ENCODE measurements at regions not wholly inside any gene's neighbourhood (a gene's known extent, or its start where the extent isn't known, plus 50 kb on each side); places are given as distances from the start of the nearest gene placed in this dataset.

DNA sequence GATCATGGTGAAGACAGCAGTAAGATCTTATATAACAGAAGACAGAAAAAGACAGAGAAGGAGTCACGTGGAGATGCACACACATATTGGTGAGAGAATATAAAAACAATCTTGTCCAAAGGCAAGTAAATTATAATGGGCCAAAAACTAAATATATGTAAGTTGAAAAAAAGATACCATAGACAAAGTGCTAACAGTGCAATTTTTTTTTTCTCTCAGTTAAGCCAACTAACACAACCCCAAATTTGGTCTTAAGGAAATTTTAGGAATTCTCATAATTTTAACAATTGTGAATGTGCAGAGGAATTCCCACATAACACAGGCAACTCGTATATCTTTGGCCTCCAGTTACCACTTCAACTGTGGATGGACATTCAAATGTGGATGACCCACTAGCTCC is 432.2 kb downstream of the SOX2 start:
- no peaks in the 10 kb centered on the region for H3K27me3 ChIP-seq (ENCODE audit: control insufficient read depth, insufficient read depth, low read length)
- H3K36me3 ChIP-seq (ENCODE audit: control insufficient read depth, insufficient read depth, low read length): no peaks in the 10 kb centered on the region
- H3K9me3 ChIP-seq (ENCODE audit: control insufficient read depth, insufficient read depth, low read depth, low read length): no peaks in the 10 kb centered on the region
- CTCF ChIA-PET: interaction anchor here (0.6 kb wide), 1 partner anchor 406 kb away, joined by 3 read pairs; no protein-coding TSS in a partner anchor
- BruUV-seq (replicated peaks): no TSS peak
- POLR2A ChIA-PET: no interaction called here
- no peak overlapping the region for H3K27ac ChIP-seq (ENCODE audit: low read length)
- H3K4me3 ChIP-seq (ENCODE audit: low read depth in 2 of 2, low read length in 2 of 2): no peak overlapping the region
- no peaks in the 10 kb centered on the region for H3K4me1 ChIP-seq (ENCODE audit: control insufficient read depth, insufficient read depth, low read length)
- TF ChIP-seq, protein P1, sequence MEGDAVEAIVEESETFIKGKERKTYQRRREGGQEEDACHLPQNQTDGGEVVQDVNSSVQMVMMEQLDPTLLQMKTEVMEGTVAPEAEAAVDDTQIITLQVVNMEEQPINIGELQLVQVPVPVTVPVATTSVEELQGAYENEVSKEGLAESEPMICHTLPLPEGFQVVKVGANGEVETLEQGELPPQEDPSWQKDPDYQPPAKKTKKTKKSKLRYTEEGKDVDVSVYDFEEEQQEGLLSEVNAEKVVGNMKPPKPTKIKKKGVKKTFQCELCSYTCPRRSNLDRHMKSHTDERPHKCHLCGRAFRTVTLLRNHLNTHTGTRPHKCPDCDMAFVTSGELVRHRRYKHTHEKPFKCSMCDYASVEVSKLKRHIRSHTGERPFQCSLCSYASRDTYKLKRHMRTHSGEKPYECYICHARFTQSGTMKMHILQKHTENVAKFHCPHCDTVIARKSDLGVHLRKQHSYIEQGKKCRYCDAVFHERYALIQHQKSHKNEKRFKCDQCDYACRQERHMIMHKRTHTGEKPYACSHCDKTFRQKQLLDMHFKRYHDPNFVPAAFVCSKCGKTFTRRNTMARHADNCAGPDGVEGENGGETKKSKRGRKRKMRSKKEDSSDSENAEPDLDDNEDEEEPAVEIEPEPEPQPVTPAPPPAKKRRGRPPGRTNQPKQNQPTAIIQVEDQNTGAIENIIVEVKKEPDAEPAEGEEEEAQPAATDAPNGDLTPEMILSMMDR (IDR thresholded peaks at IDR 0.05): no peak
- TF ChIP-seq SIN3A (IDR thresholded peaks at IDR 0.05; ENCODE audit: borderline replicate concordance, insufficient read depth, low read depth, low read length) (no peak), TCF7L2 (IDR thresholded peaks at IDR 0.05; ENCODE audit: low read depth, low read length) (no peak), POLR2AphosphoS5 (IDR thresholded peaks at IDR 0.05; ENCODE audit: low read depth, low read length) (no peak)
- TF ChIP-seq, protein P2, sequence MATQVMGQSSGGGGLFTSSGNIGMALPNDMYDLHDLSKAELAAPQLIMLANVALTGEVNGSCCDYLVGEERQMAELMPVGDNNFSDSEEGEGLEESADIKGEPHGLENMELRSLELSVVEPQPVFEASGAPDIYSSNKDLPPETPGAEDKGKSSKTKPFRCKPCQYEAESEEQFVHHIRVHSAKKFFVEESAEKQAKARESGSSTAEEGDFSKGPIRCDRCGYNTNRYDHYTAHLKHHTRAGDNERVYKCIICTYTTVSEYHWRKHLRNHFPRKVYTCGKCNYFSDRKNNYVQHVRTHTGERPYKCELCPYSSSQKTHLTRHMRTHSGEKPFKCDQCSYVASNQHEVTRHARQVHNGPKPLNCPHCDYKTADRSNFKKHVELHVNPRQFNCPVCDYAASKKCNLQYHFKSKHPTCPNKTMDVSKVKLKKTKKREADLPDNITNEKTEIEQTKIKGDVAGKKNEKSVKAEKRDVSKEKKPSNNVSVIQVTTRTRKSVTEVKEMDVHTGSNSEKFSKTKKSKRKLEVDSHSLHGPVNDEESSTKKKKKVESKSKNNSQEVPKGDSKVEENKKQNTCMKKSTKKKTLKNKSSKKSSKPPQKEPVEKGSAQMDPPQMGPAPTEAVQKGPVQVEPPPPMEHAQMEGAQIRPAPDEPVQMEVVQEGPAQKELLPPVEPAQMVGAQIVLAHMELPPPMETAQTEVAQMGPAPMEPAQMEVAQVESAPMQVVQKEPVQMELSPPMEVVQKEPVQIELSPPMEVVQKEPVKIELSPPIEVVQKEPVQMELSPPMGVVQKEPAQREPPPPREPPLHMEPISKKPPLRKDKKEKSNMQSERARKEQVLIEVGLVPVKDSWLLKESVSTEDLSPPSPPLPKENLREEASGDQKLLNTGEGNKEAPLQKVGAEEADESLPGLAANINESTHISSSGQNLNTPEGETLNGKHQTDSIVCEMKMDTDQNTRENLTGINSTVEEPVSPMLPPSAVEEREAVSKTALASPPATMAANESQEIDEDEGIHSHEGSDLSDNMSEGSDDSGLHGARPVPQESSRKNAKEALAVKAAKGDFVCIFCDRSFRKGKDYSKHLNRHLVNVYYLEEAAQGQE (IDR thresholded peaks at IDR 0.05; ENCODE audit: insufficient read depth in 1 of 2, low read depth in 2 of 2, low read length in 1 of 2): no peak
- no peak for ATAC-seq
- in situ Hi-C loops (cut with HindIII; ENCODE audit: low pct_unique_long_range_greater_than_20kb, low sequenced_read_pairs) (no loop called here), intact Hi-C loops (cut with micrococcal nuclease; ENCODE audit: unreplicated experiment) (no loop called here)
- DNase-seq (ENCODE audit: low read depth, low spot score): no peak

DNA sequence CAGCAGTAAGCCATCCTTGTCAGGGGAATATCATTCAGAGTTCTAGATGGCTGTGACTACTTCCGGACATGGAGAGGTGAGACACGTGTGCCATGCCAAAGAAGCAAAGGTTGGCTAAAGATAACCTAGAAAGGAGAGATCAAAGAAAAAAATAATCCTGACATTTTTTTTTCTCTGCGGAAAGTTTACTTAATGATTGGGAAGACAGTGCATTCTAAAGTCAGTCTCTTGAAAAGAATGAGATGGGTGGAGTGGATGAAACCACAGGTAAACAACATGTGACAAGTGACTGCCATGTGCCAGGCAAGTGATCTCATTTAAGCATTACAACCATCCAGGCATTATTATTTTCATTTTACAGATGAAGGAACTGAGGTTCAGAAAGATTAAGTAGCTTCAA is 436.6 kb downstream of the SOX2 start:
- H3K9me3 ChIP-seq (ENCODE audit: control insufficient read depth, insufficient read depth, low read depth, low read length): no peaks in the 10 kb centered on the region
- ATAC-seq: no peak
- no peak for DNase-seq (ENCODE audit: low read depth, low spot score)
- no peak overlapping the region for H3K4me3 ChIP-seq (ENCODE audit: low read depth in 2 of 2, low read length in 2 of 2)
- no peaks in the 10 kb centered on the region for H3K36me3 ChIP-seq (ENCODE audit: control insufficient read depth, insufficient read depth, low read length)
- no peaks in the 10 kb centered on the region for H3K27me3 ChIP-seq (ENCODE audit: control insufficient read depth, insufficient read depth, low read length)
- ChIA-PET CTCF (no interaction called here), POLR2A (no interaction called here)
- TF ChIP-seq SIN3A (IDR thresholded peaks at IDR 0.05; ENCODE audit: borderline replicate concordance, insufficient read depth, low read depth, low read length): no peak
- TF ChIP-seq, protein P1 (IDR thresholded peaks at IDR 0.05): no peak
- TF ChIP-seq, protein P2 (IDR thresholded peaks at IDR 0.05; ENCODE audit: insufficient read depth in 1 of 2, low read depth in 2 of 2, low read length in 1 of 2): no peak
- TF ChIP-seq TCF7L2 (IDR thresholded peaks at IDR 0.05; ENCODE audit: low read depth, low read length): no peak
- no peak for TF ChIP-seq POLR2AphosphoS5 (IDR thresholded peaks at IDR 0.05; ENCODE audit: low read depth, low read length)
- in situ Hi-C loops (cut with HindIII; ENCODE audit: low pct_unique_long_range_greater_than_20kb, low sequenced_read_pairs): no loop called here
- no peak overlapping the region for H3K27ac ChIP-seq (ENCODE audit: low read length)
- H3K4me1 ChIP-seq (ENCODE audit: control insufficient read depth, insufficient read depth, low read length): no peaks in the 10 kb centered on the region
- BruUV-seq (replicated peaks): no TSS peak
- intact Hi-C loops (cut with micrococcal nuclease; ENCODE audit: unreplicated experiment): no loop called here

All from Panc1 (cell line).